Posterior vena cava (tissue), 2 donors: ENCODE measurements at regions not wholly inside any gene's neighbourhood (a gene's known extent, or its start where the extent isn't known, plus 50 kb on each side); places are given as distances from the start of the nearest gene placed in this dataset.
"Not testable (repeated sequence)": the region's sequence is repeated elsewhere in the genome, so short reads cannot be mapped to it uniquely, and the experiment has no call there.

Experiments used
- DNase-seq: peaks from one replicate; pipeline ENCODE4 v3.0.0-alpha.2; 2020; ENCODE audit warnings: low spot score
- intact Hi-C, 2 donors: fragments of 100-400 bp; cut with DNase I; formaldehyde crosslinking; loops; one replicate each; pipeline versions ENCODE4 v1.14.1 to v1.14.2; 2022 to 2023
- donor health status: DM: yes; HTN: yes; CAD: no.
- donor health status: DM: yes; HTN: yes; CAD: no.

DNA sequence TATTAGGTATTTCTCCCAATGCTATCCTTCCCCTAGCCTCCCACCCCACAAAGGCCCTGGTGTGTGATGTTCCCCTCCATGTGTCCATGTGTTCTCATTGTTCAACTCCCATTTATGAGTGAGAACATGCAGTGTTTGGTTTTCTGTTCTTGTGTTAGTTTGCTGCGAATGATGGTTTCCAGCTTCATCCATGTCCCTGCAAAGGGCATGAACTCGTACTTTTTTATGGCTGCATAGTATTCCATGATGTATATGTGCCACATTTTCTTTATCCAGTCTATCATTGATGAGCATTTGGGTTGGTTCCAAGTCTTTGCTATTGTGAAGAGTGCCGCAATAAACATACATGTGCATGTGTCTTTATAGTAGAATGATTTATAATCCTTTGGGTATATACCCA lies 309.9 kb downstream of the PHF14 start:
- DNase-seq = not testable (repeated sequence)
- intact Hi-C loops = loop anchor here in 1 of 2 donors (10.0 kb wide), 1 partner anchor 131 kb away; no protein-coding TSS in a partner anchor

GRCh38 chr7:11290863-11291262 lies 317.2 kb downstream of the PHF14 start:
- intact Hi-C loops = no loop called here

DNA sequence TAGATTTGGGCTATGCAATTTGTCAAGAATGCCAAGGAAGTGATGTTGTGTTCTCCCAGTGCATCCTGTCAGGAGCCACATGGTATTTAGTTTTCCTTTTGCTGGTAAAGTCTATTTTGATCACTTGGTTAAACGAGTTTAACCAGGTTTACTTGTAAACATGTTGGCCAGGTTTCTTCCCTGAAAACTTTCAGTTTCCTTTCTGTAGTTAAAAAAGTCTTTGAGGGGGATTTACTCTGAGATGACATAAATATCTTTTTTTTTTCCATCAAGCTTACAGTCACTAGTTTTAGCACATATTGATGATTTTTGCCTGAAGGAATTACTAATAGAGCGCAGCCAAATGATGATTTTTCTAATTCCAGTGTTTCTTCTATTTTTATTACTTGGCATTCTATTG lies 320.5 kb downstream of the PHF14 start:
- no peak for DNase-seq
- intact Hi-C loops = no loop called here

More at GRCh38 chr7:11290863-11291262, 317.2 kb downstream of the PHF14 start:
- no peak for DNase-seq

GRCh38 chr7:11294965-11295364 lies 321.3 kb downstream of the PHF14 start:
- DNase-seq = no peak
- intact Hi-C loops = no loop called here

DNA sequence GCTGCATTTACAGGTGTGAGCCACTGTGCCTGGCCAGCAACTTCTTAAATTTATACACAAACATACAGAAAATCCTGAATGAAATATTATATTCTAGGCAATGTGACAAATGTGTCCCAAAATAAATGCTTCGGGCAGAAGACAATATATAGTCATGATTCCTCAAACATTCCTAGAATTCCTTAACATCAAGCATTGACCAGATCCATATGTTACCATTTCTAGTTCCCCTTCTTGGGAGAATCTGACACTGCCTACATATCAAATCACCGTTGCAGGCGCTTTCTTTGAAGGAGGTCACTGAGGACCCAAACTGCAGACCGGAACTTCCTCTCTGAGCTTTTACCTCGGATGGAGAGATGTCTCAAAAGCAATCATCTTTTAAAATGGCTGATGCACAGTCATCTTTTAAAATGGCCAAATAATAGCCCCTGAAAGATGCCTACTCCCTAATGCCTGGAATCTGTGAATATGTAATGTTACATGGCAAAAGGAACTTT lies 323.5 kb downstream of the PHF14 start:
- intact Hi-C loops = no loop called here
- DNase-seq = no peak

DNA sequence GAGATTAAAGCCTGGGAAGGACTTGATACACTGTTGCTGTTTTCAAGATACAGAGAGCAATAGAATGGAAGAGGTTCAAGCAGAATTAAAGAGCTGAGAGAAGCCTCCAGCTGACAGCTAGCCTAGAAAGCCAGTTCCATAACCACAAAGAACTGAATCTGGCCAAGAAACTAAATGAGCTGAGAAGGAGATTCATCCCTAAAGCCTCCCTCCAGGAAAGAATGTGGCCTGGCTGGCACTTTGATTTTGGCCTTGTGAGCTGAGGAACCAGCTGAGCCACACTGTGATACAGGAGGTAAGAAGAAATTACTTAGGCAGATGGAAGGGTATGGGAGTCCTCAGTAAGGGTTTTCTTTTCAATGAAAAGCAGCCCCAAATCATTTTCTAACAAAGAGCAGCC lies 324.1 kb downstream of the PHF14 start:
- intact Hi-C loops = no loop called here

DNA sequence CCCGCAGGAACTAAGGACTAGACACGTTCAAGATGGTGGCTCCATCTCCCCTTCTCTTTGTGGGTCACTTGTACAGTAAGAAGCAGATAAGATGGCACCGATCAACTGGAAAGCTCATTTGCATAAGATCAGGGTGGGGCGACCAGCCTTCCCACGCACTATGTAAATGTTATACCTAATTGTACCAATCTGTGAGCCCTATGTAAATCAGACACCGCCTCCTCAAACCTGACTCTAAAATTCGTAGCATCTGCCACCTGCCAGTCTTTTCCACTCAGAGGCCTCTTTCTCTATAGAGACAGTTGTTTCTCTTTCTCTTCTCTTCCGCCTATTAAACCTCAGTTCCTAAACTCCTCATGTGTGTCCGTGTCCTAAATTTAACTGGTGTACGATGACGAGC lies 324.5 kb downstream of the PHF14 start:
- intact Hi-C loops = no loop called here
- no peak for DNase-seq

More for the DNA sequence above, 324.1 kb downstream of the PHF14 start:
- DNase-seq = no peak

GRCh38 chr7:11300241-11300640 lies 326.6 kb downstream of the PHF14 start:
- DNase-seq = no peak
- intact Hi-C loops = no loop called here

DNA sequence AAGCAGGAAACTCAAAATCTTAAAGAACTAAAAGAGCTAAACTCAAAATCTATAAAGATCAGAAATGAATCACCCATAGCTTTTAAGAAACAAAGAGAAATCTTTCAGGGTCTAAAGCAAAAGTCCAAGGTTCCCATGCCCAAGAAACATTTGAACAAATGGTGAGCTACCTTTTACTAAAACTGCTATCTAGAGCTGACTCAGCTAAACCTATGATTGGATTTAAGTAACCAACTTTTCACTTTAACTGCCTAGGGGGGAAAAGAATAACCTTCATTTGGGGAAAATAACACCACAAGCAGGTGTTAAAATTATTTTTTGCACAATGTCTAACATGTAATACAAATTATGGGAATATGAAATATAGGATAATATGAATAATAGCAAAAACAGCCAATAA lies 328.4 kb downstream of the PHF14 start:
- intact Hi-C loops = no loop called here
- DNase-seq = no peak

DNA sequence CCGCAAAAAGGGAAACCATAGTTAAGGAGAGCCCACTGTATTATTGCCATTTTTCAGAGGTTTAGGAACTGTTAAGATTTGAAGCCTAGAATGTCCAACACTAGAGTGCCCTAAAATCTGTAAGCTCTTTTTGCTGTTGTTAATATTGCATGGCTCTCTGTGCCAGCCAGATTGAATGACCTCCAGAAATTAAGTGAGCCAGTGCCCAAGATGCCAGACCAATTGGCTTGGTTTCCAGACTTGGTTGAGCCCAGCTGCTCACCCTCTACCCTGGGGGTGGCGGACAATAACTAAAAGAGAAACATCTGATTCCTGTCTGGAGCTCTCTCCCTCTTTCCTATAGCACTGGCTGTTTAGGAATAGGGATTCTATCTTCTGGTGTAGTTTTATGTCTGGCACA lies 340.1 kb downstream of the PHF14 start:
- intact Hi-C loops = loop anchor here in 1 of 2 donors (5.0 kb wide), 1 partner anchor 64 kb away; no protein-coding TSS in a partner anchor
- no peak for DNase-seq

DNA sequence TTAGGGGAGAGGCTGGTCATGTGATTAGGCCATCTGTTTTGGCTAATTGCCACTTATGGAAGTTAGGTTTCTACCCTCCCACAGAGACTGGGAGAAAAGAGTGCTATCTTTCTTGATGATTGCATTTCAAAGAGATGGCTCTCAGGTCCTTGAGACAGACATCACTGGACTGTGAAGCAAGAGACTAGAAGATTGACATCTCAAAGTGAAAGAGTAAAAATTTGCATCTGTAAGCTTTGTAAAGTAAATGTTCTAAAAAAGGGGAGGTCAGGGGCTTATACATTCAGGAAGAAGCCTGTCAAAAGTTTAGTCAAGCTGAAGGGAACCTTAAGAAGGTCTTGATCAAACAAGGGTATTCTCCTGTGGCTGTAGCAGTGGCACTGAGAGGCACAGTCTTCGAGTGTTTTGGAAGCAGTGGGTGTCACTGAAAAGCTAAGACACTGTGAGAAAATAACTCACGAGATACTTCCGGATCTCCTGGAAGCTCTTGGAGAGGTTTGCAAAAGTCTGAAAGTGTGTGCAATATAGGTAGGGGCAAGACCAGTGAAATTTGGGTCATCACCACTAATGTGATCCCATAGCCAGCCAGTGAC lies 342.1 kb downstream of the PHF14 start:
- no peak for DNase-seq
- intact Hi-C loops = no loop called here

- intact Hi-C loops = no loop called here
- no peak for DNase-seq
These were observed 344.1 kb downstream of the PHF14 start for GRCh38 chr7:11317766-11318165.

DNA sequence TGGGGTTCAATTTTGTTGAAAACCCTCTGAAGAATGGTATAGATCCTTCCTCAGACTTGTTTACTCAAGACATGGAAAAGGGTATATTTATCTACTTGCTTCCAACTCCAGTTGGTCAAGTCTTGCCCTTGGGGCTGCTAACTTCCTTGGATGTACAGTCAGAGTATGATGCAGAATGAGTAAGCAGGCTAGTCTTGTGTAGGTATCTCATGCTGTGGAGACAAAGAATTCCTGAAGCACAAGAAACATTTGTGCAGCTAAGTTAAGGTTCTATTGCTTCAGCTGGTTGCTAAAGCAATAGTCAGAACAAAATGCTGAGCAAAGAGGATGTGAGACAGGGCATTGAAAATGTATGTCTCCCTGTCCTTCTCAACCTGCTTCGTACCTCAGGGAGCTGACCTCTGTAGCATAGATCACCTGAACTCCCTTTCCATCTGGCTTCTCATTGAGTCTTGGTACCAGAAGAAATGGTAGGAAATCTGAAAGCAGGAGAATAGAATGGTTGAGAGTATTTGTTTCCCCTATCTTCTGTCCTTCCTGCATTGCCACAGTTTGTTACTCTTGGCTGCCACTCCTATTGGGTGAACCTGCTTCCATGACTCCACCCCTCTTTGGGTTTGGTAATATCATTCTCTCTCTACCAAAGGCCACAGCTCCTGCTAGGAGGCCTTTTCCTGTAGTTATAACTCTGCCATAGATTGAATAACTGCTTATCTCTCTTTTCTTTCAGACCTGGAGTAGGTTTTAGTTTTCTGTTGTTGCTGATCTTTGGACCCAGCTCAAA lies 346.0 kb downstream of the PHF14 start:
- intact Hi-C loops = no loop called here
- no peak for DNase-seq
